ENCODE measurements at regions not wholly inside any gene's neighbourhood (a gene's known extent, or its start where the extent isn't known, plus 50 kb on each side); places are given as distances from the start of the nearest gene placed in this dataset.

DNA sequence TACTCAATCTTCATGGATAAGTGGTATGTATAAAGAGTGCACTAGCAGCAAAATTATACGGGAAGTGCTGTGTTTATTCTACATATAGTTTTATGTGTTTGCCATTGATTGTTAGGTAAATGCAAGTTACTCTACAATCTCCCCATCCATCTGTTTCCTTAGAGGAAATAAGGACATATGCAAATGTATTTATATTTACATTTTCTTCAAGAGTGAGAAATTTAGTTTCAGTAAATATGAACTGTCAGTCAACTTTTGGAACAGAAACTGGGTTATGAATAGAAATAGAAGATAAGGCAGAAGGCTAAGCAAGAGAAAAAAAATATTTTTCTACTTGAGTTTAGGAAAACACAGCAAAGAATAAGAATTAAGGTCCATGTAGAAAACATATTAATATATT is 176.1 kb upstream of the KLHL1 start:
- no peaks in the 10 kb centered on the region for H3F3A ChIP-seq (ENCODE audit: low read length, unreplicated experiment)
- no peaks in the 10 kb centered on the region for H3K9me3 ChIP-seq (ENCODE audit: low read length)
- no peaks in the 10 kb centered on the region for H3K9me2 ChIP-seq (replicated peaks; ENCODE audit: low read length)
- TF ChIP-seq EZH2phosphoT487 (IDR thresholded peaks at IDR 0.05; ENCODE audit: borderline replicate concordance, low read length) (no peak), EZH2 (IDR thresholded peaks at IDR 0.05; ENCODE audit: low read length, unreplicated experiment) (no peak)
- TF ChIP-seq, protein P1, sequence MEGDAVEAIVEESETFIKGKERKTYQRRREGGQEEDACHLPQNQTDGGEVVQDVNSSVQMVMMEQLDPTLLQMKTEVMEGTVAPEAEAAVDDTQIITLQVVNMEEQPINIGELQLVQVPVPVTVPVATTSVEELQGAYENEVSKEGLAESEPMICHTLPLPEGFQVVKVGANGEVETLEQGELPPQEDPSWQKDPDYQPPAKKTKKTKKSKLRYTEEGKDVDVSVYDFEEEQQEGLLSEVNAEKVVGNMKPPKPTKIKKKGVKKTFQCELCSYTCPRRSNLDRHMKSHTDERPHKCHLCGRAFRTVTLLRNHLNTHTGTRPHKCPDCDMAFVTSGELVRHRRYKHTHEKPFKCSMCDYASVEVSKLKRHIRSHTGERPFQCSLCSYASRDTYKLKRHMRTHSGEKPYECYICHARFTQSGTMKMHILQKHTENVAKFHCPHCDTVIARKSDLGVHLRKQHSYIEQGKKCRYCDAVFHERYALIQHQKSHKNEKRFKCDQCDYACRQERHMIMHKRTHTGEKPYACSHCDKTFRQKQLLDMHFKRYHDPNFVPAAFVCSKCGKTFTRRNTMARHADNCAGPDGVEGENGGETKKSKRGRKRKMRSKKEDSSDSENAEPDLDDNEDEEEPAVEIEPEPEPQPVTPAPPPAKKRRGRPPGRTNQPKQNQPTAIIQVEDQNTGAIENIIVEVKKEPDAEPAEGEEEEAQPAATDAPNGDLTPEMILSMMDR (conservative IDR thresholded peaks at IDR 0.05; ENCODE audit: low read depth, low read length), result no peak
- H3K27me3 ChIP-seq (ENCODE audit: low read length), result no peaks in the 10 kb centered on the region
- no peak overlapping the region for H3K4me2 ChIP-seq (ENCODE audit: low read length)
- ATAC-seq (no peak), DNase-seq (no peak)
- no peak overlapping the region for H3K27ac ChIP-seq (ENCODE audit: low read length)
- H4K20me1 ChIP-seq (ENCODE audit: low read length), result no peaks in the 10 kb centered on the region
- intact Hi-C loops (cut with micrococcal nuclease), result no loop called here
- H3K36me3 ChIP-seq (ENCODE audit: low read depth, low read length), result no peaks in the 10 kb centered on the region
- ChIA-PET CTCF (no interaction called here), POLR2A (ENCODE audit: unreplicated experiment) (no interaction called here)
- no TSS peak for BruUV-seq (replicated peaks)
- no peaks in the 10 kb centered on the region for H3K79me2 ChIP-seq (ENCODE audit: low read length)
- H2AFZ ChIP-seq (ENCODE audit: low read length), result no peak overlapping the region
- no peaks in the 10 kb centered on the region for H3K4me1 ChIP-seq (ENCODE audit: insufficient read depth, low read length)
- no peak overlapping the region for H3K4me3 ChIP-seq (ENCODE audit: low read length)
- H3K9ac ChIP-seq (ENCODE audit: low read length), result no peak overlapping the region

DNA sequence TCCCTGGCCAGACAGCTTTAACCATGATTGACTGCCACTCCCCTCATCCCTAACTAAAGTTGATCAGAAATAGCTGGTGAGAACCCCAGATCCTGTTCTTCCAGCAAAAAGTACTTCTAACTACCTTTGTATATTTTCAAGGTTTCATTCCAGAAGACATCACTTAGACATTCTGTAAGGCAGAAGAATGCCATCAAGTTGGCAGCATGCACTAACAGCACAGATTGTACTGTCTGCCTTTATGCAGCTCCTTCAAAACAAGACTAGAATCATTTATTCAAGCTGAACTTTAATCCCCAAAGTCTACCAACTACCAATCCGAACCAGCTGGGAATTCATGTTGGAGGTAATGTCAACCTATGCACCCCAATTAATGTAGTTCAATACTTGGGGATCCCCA is 167.6 kb upstream of the KLHL1 start:
- intact Hi-C loops (cut with micrococcal nuclease), result no loop called here
- no peaks in the 10 kb centered on the region for H3K9me2 ChIP-seq (replicated peaks; ENCODE audit: low read length)
- H3K4me2 ChIP-seq (ENCODE audit: low read length), result no peak overlapping the region
- H3K79me2 ChIP-seq (ENCODE audit: low read length), result no peaks in the 10 kb centered on the region
- no peak overlapping the region for H3K9ac ChIP-seq (ENCODE audit: low read length)
- no peaks in the 10 kb centered on the region for H3F3A ChIP-seq (ENCODE audit: low read length, unreplicated experiment)
- BruUV-seq (replicated peaks), result no TSS peak
- no peaks in the 10 kb centered on the region for H3K27me3 ChIP-seq (ENCODE audit: low read length)
- no peaks in the 10 kb centered on the region for H3K4me1 ChIP-seq (ENCODE audit: insufficient read depth, low read length)
- no peaks in the 10 kb centered on the region for H3K9me3 ChIP-seq (ENCODE audit: low read length)
- H2AFZ ChIP-seq (ENCODE audit: low read length), result no peak overlapping the region
- ChIA-PET POLR2A (ENCODE audit: unreplicated experiment) (no interaction called here), CTCF (no interaction called here)
- ATAC-seq (no peak), DNase-seq (no peak)
- no peaks in the 10 kb centered on the region for H4K20me1 ChIP-seq (ENCODE audit: low read length)
- H3K36me3 ChIP-seq (ENCODE audit: low read depth, low read length), result no peaks in the 10 kb centered on the region
- H3K4me3 ChIP-seq (ENCODE audit: low read length), result no peak overlapping the region
- TF ChIP-seq EZH2 (IDR thresholded peaks at IDR 0.05; ENCODE audit: low read length, unreplicated experiment), result no peak
- TF ChIP-seq, protein P1 (conservative IDR thresholded peaks at IDR 0.05; ENCODE audit: low read depth, low read length), result no peak
- no peak for TF ChIP-seq EZH2phosphoT487 (IDR thresholded peaks at IDR 0.05; ENCODE audit: borderline replicate concordance, low read length)
- no peak overlapping the region for H3K27ac ChIP-seq (ENCODE audit: low read length)

DNA sequence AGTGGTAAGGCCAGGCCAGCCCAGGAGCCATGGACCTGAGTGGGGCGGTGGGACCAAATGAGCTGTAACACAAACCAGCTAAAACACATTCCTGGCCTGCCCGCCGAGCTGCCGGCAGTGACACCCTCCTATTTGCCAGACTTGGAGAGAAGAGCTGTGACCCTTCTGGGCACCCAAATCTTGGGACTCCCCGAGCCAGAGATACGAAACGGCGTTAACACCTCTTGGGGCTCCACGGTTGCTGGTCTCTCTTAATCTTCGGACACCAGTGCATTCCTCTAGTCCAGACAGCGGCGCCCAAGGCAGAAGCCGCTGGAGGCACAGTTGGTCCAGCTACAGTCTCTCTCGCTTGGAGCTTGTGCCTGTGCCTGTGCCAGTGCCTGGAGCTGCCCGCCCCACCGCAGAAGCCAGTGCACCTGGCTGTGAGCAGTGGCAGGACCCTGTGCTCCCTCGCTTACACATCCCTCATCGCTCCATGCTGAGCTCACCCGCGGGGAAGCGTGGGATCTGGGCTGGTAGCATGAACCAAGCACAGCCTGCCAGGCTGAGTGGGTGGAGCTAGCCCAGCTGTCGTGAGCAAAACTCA is 147.2 kb upstream of the KLHL1 start:
- peaks cover 6% of the 10 kb centered on the region for H3K4me1 ChIP-seq (ENCODE audit: insufficient read depth, low read length)
- ChIA-PET POLR2A (ENCODE audit: unreplicated experiment) (no interaction called here), CTCF (no interaction called here)
- intact Hi-C loops (cut with micrococcal nuclease), result no loop called here
- no peak for ATAC-seq
- H4K20me1 ChIP-seq (ENCODE audit: low read length), result no peaks in the 10 kb centered on the region
- H3K36me3 ChIP-seq (ENCODE audit: low read depth, low read length), result no peaks in the 10 kb centered on the region
- TF ChIP-seq, protein P1 (conservative IDR thresholded peaks at IDR 0.05; ENCODE audit: low read depth, low read length), result no peak
- no peak for TF ChIP-seq EZH2 (IDR thresholded peaks at IDR 0.05; ENCODE audit: low read length, unreplicated experiment)
- no peak for TF ChIP-seq EZH2phosphoT487 (IDR thresholded peaks at IDR 0.05; ENCODE audit: borderline replicate concordance, low read length)
- H3K27ac ChIP-seq (ENCODE audit: low read length), result no peak overlapping the region
- no peaks in the 10 kb centered on the region for H3K27me3 ChIP-seq (ENCODE audit: low read length)
- no peak for DNase-seq
- BruUV-seq (replicated peaks), result no TSS peak
- H2AFZ ChIP-seq (ENCODE audit: low read length), result no peak overlapping the region
- no peaks in the 10 kb centered on the region for H3K9me3 ChIP-seq (ENCODE audit: low read length)
- H3K4me2 ChIP-seq (ENCODE audit: low read length), result no peak overlapping the region
- H3F3A ChIP-seq (ENCODE audit: low read length, unreplicated experiment), result no peaks in the 10 kb centered on the region
- no peak overlapping the region for H3K9ac ChIP-seq (ENCODE audit: low read length)
- no peak overlapping the region for H3K4me3 ChIP-seq (ENCODE audit: low read length)
- H3K9me2 ChIP-seq (replicated peaks; ENCODE audit: low read length), result no peaks in the 10 kb centered on the region
- no peaks in the 10 kb centered on the region for H3K79me2 ChIP-seq (ENCODE audit: low read length)
